Parathyroid adenoma (tissue), 2 donors: ENCODE measurements at regions not wholly inside any gene's neighbourhood (a gene's known extent, or its start where the extent isn't known, plus 50 kb on each side); places are given as distances from the start of the nearest gene placed in this dataset.

Source experiments
- H2AFZ ChIP-seq: fragments of 300-600 bp; sonication (generic); one replicate; pipeline ENCODE4 v1.7.0; 2017; ENCODE audit warnings: antibody characterized with exemption, mild to moderate bottlenecking
- H3K27ac ChIP-seq: fragments of 300-600 bp; sonication (generic); one replicate; pipeline ENCODE4 v1.7.0; 2017
- H3K27me3 ChIP-seq: fragments of 300-600 bp; sonication (generic); one replicate; pipeline ENCODE4 v1.7.0; 2017; ENCODE audit warnings: low read length; ENCODE audit not compliant: control insufficient read depth, insufficient read depth
- H3K36me3 ChIP-seq: fragments of 300-600 bp; sonication (generic); one replicate; pipeline ENCODE4 v1.7.0; 2017; ENCODE audit warnings: low read length; ENCODE audit not compliant: control insufficient read depth, insufficient read depth
- H3K4me1 ChIP-seq: fragments of 300-600 bp; sonication (generic); one replicate; pipeline ENCODE4 v1.7.0; 2017; ENCODE audit warnings: control low read depth
- H3K4me2 ChIP-seq: fragments of 300-600 bp; sonication (generic); one replicate; pipeline ENCODE4 v1.7.0; 2017; ENCODE audit warnings: low read length
- H3K4me3 ChIP-seq: fragments of 300-600 bp; sonication (generic); one replicate; pipeline ENCODE4 v1.7.0; 2017; ENCODE audit warnings: low read depth, low read length
- H3K79me2 ChIP-seq: fragments of 300-600 bp; sonication (generic); one replicate; pipeline ENCODE4 v1.7.0; 2017; ENCODE audit warnings: control low read depth
- H3K9ac ChIP-seq: fragments of 300-600 bp; sonication (generic); one replicate; pipeline ENCODE4 v1.7.0; 2017; ENCODE audit warnings: mild to moderate bottlenecking
- H3K9me3 ChIP-seq: fragments of 300-600 bp; sonication (generic); one replicate; pipeline ENCODE4 v1.7.0; 2017; ENCODE audit warnings: low read length; ENCODE audit not compliant: control insufficient read depth
- CTCF ChIP-seq: fragments of 300-600 bp; sonication (generic); IDR thresholded peaks from one replicate; pipeline ENCODE4 v1.7.0; 2017; ENCODE audit warnings: antibody characterized with exemption, mild to moderate bottlenecking
- donor health status: primary hyperparathyroidism.

GRCh38 chr6:7000825-7001777, 106.7 kb upstream of the RREB1 start:
- Histone ChIP-seq H3K79me2 (no peaks in the 10 kb centered on the region), H2AFZ (no peak overlapping the region), H3K27me3 (no peaks in the 10 kb centered on the region), H3K27ac (no peak overlapping the region), H3K9me3 (no peaks in the 10 kb centered on the region), H3K4me1 (no peaks in the 10 kb centered on the region), H3K4me3 (no peak overlapping the region), H3K4me2 (no peak overlapping the region), H3K9ac (no peak overlapping the region), H3K36me3 (no peaks in the 10 kb centered on the region)
- no peak for TF ChIP-seq CTCF

GRCh38 chr6:7003041-7003440, 104.7 kb upstream of the RREB1 start:
- TF ChIP-seq CTCF, result no peak
- H3K27ac ChIP-seq, result no peak overlapping the region
- H3K36me3 ChIP-seq, result no peaks in the 10 kb centered on the region
- no peaks in the 10 kb centered on the region for H3K27me3 ChIP-seq
- no peak overlapping the region for H3K4me2 ChIP-seq
- H3K79me2 ChIP-seq, result no peaks in the 10 kb centered on the region
- H3K9me3 ChIP-seq, result no peaks in the 10 kb centered on the region
- H2AFZ ChIP-seq, result no peak overlapping the region
- no peaks in the 10 kb centered on the region for H3K4me1 ChIP-seq
- H3K4me3 ChIP-seq, result no peak overlapping the region
- no peak overlapping the region for H3K9ac ChIP-seq

DNA sequence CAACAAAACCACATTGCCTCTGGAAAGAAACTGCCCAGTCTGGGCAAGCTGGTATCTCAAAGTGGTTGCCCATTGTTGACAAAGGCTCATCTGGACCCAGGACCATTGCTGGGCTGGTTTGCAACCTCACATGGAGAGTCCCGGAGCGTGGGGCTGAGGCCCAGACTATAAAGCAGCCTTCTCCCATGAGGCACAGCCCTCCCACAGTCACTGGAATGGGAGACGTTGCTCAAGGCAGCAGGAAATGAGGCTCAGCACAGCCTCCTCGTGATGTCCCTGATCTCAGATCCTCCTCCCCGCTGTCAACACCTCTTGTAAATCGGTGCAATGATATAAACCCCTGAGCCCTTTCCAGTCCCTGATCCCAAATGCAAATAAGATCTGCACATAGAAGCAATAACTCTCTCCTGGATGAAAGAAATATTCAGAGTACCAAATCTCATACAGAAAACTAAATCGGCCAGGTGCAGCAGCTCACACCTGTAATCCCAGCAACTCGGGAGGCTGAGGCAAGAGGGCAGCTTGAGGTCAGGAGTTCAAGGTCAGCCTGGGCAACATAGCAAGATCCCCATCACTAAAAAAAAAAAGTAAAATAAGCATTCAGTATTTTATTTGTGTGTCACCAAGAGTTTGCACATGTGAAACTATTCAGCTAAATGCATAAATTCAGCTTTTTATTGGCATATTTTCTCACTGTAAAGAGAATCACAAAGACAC, 103.0 kb upstream of the RREB1 start:
- no peaks in the 10 kb centered on the region for H3K79me2 ChIP-seq
- H3K4me1 ChIP-seq, result no peaks in the 10 kb centered on the region
- H3K4me3 ChIP-seq, result no peak overlapping the region
- H2AFZ ChIP-seq, result no peak overlapping the region
- H3K36me3 ChIP-seq, result no peaks in the 10 kb centered on the region
- no peak overlapping the region for H3K4me2 ChIP-seq
- no peaks in the 10 kb centered on the region for H3K9me3 ChIP-seq
- no peaks in the 10 kb centered on the region for H3K27me3 ChIP-seq
- no peak for TF ChIP-seq CTCF
- no peak overlapping the region for H3K27ac ChIP-seq
- H3K9ac ChIP-seq, result no peak overlapping the region

GRCh38 chr6:7006515-7007191, 101.1 kb upstream of the RREB1 start:
- Histone ChIP-seq H3K4me3 (no peak overlapping the region), H3K36me3 (no peaks in the 10 kb centered on the region), H3K9ac (no peak overlapping the region), H3K27me3 (no peaks in the 10 kb centered on the region), H3K4me2 (no peak overlapping the region), H2AFZ (no peak overlapping the region), H3K4me1 (no peaks in the 10 kb centered on the region), H3K9me3 (no peaks in the 10 kb centered on the region), H3K27ac (no peak overlapping the region), H3K79me2 (no peaks in the 10 kb centered on the region)
- no peak for TF ChIP-seq CTCF
